ENCODE measurements at regions not wholly inside any gene's neighbourhood (a gene's known extent, or its start where the extent isn't known, plus 50 kb on each side); places are given as distances from the start of the nearest gene placed in this dataset.
A peak's percentile ranks its signal among the peaks of the same experiment; 100 is the strongest.

DNA sequence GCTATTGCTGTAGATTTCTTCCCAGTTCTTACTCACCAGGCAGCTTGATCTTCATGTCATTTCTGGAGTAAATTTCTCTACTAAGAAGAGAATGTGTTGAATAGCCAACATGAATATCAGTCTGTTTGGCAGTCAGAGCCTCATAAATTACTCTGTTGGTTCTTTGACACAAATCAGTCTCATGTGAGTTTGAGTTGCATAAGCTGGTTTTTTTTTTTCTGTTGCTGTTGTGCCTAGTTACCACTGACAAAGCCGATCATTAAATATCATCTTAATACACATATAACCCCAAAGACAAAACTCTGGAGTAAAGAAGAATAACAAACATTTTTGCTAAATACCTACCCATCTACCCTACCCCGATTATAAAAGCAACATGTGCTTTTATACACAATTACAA is 240.5 kb upstream of the KCNJ16 start:
- no peak for DNase-seq (ENCODE audit: low spot score)
- TF ChIP-seq, protein P1, sequence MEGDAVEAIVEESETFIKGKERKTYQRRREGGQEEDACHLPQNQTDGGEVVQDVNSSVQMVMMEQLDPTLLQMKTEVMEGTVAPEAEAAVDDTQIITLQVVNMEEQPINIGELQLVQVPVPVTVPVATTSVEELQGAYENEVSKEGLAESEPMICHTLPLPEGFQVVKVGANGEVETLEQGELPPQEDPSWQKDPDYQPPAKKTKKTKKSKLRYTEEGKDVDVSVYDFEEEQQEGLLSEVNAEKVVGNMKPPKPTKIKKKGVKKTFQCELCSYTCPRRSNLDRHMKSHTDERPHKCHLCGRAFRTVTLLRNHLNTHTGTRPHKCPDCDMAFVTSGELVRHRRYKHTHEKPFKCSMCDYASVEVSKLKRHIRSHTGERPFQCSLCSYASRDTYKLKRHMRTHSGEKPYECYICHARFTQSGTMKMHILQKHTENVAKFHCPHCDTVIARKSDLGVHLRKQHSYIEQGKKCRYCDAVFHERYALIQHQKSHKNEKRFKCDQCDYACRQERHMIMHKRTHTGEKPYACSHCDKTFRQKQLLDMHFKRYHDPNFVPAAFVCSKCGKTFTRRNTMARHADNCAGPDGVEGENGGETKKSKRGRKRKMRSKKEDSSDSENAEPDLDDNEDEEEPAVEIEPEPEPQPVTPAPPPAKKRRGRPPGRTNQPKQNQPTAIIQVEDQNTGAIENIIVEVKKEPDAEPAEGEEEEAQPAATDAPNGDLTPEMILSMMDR (conservative IDR thresholded peaks at IDR 0.05; ENCODE audit: low read depth), result no peak
- H3K27ac ChIP-seq, result no peak overlapping the region
- CTCF ChIA-PET, result no interaction called here
- POLR2A ChIA-PET (ENCODE audit: low non-redundant PET), result no interaction called here

DNA sequence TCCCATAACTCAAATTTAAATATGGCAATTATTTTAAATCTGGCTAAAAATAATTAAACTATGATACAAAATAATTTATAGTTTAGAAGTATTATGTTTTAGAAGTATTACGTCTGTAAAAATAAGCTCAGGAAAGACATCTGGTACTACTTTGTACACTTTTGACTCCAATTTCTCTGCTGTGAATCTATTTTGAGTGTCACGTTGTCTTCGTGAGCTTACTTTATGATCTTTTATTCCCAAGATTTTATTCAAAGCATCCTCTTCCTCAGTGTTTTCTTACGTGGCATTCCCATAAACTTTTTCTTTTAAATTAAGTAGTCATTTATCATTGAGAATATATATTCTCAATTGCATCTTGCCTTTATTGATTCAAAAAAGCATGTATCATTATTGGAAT is 223.3 kb upstream of the KCNJ16 start:
- TF ChIP-seq, protein P1 (conservative IDR thresholded peaks at IDR 0.05; ENCODE audit: low read depth), result no peak
- no peak for DNase-seq (ENCODE audit: low spot score)
- H3K27ac ChIP-seq, result no peak overlapping the region
- CTCF ChIA-PET, result no interaction called here
- POLR2A ChIA-PET (ENCODE audit: low non-redundant PET), result no interaction called here

DNA sequence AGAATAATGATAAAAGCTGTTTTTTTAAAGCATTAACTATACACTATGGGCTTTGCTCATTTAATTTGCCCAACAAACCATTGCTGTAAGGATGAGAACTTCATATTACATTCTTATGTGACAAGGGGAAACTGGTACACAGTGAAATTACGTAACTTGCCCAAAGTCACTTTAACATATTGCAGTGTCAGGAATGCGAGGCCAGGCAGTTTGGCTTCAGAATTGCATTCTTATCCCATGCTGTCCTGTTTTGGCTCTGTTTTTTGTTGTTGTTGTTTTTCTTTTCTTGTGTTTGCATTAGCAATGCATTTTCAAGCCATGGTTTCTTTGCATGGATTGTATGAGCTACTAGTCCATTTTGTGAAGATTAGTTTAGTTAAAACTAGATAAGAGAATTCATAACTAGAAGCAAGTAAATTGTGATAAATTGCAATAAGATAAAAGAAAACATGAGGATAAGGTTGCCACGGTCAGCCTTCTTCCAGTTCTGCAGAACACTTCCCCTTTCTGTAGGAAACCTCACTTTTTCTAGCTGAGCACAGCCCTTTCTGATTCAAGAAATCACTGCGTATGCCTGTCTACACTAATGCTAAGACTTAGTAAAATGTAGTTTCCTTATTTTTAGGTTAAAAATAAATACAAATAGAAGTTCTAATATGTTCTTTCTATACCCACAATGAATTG is 221.3 kb upstream of the KCNJ16 start:
- ChIA-PET CTCF (no interaction called here), POLR2A (ENCODE audit: low non-redundant PET) (no interaction called here)
- no peak overlapping the region for H3K27ac ChIP-seq
- no peak for DNase-seq (ENCODE audit: low spot score)
- TF ChIP-seq, protein P1 (conservative IDR thresholded peaks at IDR 0.05; ENCODE audit: low read depth), result no peak

DNA sequence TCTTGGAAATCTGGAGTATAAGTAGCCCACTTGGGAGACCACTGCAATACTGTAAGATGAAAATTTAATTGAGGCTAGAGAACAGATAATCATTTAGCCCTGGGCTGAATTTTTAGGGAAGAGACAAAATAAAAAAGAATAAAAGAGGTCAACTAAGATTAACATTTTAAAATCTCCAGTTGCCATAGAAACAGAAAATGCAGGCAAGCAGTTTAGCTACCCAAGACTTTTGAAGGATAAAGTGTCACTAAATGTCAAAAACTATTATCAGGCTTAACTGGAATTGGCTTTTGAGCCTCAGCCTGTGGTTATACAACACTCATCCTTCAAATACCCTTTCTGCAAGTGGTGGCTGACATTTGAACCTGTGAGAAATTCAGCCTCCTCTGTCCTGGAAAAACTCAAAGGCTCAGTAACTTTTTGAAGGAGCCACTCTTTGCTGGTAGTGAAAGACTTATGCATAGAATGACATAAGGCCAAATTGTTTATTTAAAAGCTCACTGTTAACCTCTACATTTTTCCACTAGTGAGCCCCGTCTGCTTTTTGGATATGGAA is 220.7 kb upstream of the KCNJ16 start:
- DNase-seq (ENCODE audit: low spot score), result no peak
- H3K27ac ChIP-seq, result no peak overlapping the region
- TF ChIP-seq, protein P1 (conservative IDR thresholded peaks at IDR 0.05; ENCODE audit: low read depth), result no peak
- POLR2A ChIA-PET (ENCODE audit: low non-redundant PET), result no interaction called here
- CTCF ChIA-PET, result no interaction called here

DNA sequence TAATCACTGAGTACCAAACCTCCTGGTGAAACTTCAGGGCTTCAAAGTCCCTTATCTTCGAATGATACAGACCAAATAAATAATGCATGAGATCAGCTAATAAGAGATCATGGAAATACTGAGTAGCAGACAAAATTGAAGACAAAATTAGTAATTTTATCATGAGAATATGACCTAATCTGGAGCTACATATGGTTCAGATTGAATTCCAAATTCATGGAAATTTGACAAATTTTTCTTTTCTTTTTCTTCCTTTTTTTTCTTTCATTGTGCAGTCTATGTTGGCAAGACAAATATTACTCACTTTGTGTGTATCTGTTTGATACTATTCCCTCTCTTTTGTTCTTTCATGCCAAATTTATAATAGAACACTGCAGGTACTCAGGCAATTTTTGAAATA is 218.1 kb upstream of the KCNJ16 start:
- POLR2A ChIA-PET (ENCODE audit: low non-redundant PET), result no interaction called here

DNA sequence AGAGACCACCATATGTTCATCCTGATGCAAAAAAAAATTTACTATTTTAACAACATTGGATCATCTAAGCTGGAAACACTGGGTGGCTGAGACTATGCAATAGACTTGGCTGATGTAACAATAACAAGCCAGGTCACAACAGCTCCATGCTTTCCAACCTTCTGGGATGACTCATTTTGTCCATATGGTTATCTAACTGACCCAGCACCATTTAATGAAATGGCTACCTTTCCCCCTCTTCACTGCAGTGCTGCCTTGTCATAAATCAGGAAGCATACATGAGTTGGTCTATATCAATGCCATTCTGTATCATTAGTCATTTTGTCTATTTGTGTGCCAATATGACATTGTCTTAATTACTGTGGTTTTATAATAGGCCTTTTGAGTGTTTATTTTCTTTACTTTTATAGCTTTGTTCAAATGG is 217.6 kb upstream of the KCNJ16 start:
- TF ChIP-seq, protein P1 (conservative IDR thresholded peaks at IDR 0.05; ENCODE audit: low read depth), result no peak
- no peak overlapping the region for H3K27ac ChIP-seq
- peak; percentile 22 for DNase-seq (ENCODE audit: low spot score)
- POLR2A ChIA-PET (ENCODE audit: low non-redundant PET), result no interaction called here
- CTCF ChIA-PET, result interaction anchor here (0.5 to 1.4 kb wide), 3 partner anchors 14 to 1208 kb away, joined by 3 to 4 read pairs (median 3); no protein-coding TSS in a partner anchor

More for the DNA sequence above, 218.1 kb upstream of the KCNJ16 start:
- H3K27ac ChIP-seq, result no peak overlapping the region
- TF ChIP-seq, protein P1 (conservative IDR thresholded peaks at IDR 0.05; ENCODE audit: low read depth), result no peak
- CTCF ChIA-PET, result interaction anchor here (0.5 to 1.4 kb wide), 3 partner anchors 15 to 1208 kb away, joined by 3 to 4 read pairs (median 3); no protein-coding TSS in a partner anchor
- no peak for DNase-seq (ENCODE audit: low spot score)

All from RWPE1 (cell line).